NAMALWA (cell line): ENCODE measurements at regions not wholly inside any gene's neighbourhood (a gene's known extent, or its start where the extent isn't known, plus 50 kb on each side); places are given as distances from the start of the nearest gene placed in this dataset.
A peak's percentile ranks its signal among the peaks of the same experiment; 100 is the strongest.

Source experiments
- DNase-seq: peaks from one replicate; pipeline ENCODE4 v3.0.0-alpha.2; 2015; ENCODE audit warnings: low spot score

DNA sequence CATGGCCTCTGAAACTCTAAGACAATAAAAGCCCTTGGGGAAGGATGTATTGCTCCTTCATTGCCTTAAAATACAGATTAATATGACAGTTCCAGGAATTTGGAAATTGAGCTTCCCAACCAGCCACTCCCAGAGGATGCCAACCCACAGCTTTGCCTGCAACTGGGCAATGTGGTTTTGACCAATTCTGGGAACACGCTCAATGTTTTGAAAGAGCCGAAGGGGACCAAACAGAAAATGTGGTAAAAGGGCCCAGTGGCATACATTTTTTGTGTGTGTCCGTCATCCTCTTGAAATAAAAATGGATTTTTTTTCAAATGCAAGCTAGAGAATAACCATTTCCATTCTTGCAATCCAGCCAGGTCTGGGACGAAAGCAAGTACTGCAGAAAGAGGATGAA, 88.3 kb upstream of the PLEKHG7 start:
- DNase-seq: no peak

- no peak for DNase-seq
These were observed 88.8 kb upstream of the PLEKHG7 start for GRCh38 chr12:92614001-92614400.

GRCh38 chr12:92612611-92613010, 90.2 kb upstream of the PLEKHG7 start:
- DNase-seq: no peak

- peak; percentile 34 for DNase-seq
These were observed 94.4 kb upstream of the PLEKHG7 start for GRCh38 chr12:92608151-92609091.

GRCh38 chr12:92606956-92607355, 95.8 kb upstream of the PLEKHG7 start:
- DNase-seq: no peak

GRCh38 chr12:92605621-92606170, 97.1 kb upstream of the PLEKHG7 start:
- no peak for DNase-seq

GRCh38 chr12:92604786-92605185, 98.0 kb upstream of the PLEKHG7 start:
- no peak for DNase-seq

GRCh38 chr12:92603741-92604432, 98.9 kb upstream of the PLEKHG7 start:
- no peak for DNase-seq

DNA sequence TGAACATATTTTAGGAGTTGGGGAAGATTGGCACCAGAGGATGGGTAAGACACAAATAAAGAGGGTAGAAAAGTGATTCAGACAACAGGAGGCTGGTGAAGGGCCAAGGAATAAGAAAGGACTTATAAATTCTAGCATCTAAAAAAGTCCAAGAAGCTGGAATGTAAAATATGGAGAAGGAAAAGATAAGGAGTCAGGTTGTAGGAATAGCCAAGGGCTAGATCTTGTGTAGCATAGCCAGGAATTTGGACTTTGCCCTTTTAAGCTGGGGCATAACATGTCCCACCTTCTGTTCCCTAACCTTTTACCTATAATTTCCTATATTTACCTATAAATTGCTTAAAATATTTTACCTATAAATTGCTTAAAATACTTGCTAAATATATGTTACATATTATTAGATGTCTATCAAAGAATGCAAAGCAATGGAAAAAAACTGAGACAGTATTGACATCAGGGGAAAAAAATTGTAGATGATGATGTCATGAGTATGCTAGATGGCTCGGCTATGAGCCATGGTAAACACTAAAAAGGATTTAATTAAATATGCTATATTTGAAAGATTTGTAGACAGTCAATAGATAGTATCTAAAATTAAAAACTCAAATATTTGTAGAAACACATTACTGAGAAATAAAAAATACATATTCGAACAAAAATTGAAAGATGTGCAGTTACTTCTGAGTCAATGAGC, 99.7 kb upstream of the PLEKHG7 start:
- no peak for DNase-seq

GRCh38 chr12:92602476-92602875, 100.3 kb upstream of the PLEKHG7 start:
- DNase-seq: no peak

DNA sequence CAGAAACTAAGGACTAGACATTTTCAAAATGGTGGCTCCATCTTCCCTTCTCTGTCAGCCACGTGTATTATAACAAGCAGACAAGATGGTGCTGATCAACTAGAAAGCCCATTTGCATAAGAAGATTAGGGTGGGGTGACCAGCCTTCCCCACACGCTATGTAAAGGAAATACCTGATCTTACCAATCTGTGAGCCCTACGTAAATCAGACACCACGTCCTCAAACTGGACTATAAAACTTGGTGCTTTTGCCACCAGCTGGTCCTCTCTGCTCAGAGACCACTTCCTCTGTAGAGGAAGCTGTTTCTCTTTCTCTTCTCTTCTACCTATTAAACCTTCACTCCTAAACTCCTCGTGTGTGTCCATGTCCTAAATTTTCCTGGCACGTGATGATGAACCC, 101.1 kb upstream of the PLEKHG7 start:
- DNase-seq: no peak

DNA sequence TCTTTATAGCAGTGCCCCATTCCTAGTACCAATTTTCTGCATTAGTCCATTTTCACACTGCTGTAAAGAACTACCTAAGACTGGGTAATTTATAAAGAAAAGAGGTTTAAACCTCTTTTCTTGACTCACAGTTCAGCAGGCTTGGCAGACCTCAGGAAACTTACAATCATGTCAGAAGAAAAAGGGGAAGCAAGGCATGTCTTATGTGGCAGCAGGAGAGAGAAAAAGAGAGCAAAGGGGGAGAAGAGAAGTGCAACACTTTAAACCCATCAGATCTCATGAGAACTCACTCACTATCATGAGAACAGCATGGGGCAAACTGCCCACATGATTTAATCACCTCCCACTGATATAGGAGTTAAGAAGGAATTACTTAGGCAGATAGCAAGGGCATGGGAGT, 101.6 kb upstream of the PLEKHG7 start:
- DNase-seq: no peak

- no peak for DNase-seq
These were observed 102.7 kb upstream of the PLEKHG7 start for GRCh38 chr12:92600052-92600451.

DNA sequence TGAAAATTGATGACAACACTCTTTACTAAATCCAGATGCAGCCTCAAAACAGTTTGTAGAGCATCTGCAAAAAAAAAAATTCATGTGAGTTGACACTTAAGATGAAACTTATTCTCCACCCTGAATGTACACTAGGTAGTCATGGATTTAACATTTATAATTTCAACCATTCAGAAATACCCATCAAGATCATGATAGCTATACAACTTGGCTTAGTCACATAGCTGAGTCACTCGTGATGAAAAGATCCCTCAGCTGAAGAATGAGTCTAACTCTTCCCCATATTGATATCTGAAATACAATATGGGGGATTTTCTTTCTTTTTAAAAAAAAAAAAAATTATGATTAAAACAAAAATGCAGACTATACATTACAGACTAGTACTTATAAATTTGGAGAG, 104.8 kb upstream of the PLEKHG7 start:
- DNase-seq: no peak

DNA sequence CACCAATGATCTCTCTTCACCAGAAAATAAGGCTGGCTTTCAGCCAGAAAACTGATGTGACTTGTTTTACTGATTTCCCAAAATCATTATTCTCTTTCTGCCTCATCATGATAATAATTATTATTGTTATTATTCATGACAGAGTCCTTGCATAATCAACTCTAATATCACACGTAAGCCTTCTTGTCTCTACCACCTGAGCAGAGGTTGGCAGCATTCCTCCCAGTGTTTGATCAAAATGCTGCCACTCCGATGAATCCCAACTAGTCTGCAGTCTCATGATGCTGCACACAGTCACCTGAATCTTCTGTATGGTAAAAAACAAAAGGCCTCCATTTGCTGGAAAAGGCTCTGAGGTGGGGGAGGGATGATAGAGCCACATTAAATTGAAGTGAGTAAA, 105.7 kb upstream of the PLEKHG7 start:
- no peak for DNase-seq

DNA sequence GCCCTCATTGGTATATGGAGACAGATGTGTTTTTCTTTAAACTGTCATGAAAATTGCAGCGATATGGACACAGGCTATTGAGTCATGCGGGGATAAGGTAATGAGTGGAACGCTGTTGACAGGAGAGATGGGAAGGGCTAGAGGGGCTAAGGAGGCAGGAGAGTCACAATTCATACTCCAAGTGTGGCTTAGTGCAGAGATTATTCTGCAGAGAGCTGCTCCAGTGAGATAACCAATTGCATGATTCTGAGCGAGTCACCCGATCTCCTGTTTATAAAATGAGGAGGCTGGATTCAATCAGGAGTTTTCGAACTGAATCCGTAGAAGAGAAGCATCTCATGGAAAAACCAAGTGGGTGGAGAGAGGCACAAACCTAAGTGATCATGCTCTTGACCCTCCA, 106.4 kb upstream of the PLEKHG7 start:
- no peak for DNase-seq

- no peak for DNase-seq
These were observed 107.1 kb upstream of the PLEKHG7 start for GRCh38 chr12:92595663-92596062.

- DNase-seq: peak; percentile 86
These were observed 108.9 kb upstream of the PLEKHG7 start for GRCh38 chr12:92593734-92594402.

DNA sequence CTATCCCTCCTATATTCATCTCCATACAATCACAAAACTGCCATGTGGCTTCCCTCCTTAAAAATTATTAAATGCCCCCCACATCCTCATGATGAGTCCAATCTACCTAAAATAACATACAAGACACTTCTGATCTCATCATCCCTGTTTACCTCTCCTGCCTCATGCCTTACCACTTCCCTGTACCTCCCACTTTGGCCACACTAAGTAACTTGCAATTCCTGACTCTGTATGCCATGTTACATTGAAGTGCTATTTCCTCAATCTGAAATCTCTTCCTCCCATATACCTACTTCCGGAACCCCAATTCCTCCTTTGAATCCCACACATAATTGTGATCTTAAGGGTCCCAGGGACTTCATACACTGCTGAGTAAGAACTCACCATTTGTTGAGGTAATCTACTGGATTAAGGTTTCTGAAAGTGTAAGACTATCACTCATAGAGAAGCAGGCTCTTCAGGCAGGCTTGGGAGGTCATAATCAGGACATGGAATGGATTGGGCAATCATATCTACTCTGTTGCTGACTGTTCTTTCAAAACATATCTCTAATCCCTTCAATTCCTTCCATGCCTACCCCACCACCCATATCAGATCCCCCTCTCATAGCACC, 117.6 kb upstream of the PLEKHG7 start:
- no peak for DNase-seq

- DNase-seq: no peak
These were observed 118.9 kb upstream of the PLEKHG7 start for GRCh38 chr12:92583910-92584309.

- no peak for DNase-seq
These were observed 119.9 kb upstream of the PLEKHG7 start for GRCh38 chr12:92582893-92583292.
